ENCODE measurements at regions not wholly inside any gene's neighbourhood (a gene's known extent, or its start where the extent isn't known, plus 50 kb on each side); places are given as distances from the start of the nearest gene placed in this dataset.

DNA sequence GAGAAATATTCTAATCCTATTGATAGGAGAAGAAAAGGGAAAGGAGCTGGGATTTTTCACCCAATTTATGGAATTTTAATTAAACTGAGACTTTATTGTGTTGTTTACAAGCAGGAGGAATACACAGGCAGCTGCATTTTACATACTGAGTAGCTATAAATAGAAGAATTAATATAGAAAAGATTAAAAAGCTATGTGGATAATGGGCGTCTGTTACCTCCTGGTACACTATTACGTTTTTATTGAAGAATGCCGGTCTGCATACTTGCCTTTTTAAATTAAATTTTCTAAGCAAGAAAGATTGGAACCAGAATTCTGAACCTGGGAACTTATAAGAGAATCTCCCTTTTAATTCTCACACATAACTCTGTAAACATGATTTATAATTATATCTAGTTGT is 52.1 kb upstream of the CACHD1 start:
- TF ChIP-seq SIN3A (IDR thresholded peaks at IDR 0.05; ENCODE audit: borderline replicate concordance, insufficient read depth, low read length) = no peak
- TF ChIP-seq, protein P1, sequence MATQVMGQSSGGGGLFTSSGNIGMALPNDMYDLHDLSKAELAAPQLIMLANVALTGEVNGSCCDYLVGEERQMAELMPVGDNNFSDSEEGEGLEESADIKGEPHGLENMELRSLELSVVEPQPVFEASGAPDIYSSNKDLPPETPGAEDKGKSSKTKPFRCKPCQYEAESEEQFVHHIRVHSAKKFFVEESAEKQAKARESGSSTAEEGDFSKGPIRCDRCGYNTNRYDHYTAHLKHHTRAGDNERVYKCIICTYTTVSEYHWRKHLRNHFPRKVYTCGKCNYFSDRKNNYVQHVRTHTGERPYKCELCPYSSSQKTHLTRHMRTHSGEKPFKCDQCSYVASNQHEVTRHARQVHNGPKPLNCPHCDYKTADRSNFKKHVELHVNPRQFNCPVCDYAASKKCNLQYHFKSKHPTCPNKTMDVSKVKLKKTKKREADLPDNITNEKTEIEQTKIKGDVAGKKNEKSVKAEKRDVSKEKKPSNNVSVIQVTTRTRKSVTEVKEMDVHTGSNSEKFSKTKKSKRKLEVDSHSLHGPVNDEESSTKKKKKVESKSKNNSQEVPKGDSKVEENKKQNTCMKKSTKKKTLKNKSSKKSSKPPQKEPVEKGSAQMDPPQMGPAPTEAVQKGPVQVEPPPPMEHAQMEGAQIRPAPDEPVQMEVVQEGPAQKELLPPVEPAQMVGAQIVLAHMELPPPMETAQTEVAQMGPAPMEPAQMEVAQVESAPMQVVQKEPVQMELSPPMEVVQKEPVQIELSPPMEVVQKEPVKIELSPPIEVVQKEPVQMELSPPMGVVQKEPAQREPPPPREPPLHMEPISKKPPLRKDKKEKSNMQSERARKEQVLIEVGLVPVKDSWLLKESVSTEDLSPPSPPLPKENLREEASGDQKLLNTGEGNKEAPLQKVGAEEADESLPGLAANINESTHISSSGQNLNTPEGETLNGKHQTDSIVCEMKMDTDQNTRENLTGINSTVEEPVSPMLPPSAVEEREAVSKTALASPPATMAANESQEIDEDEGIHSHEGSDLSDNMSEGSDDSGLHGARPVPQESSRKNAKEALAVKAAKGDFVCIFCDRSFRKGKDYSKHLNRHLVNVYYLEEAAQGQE (IDR thresholded peaks at IDR 0.05; ENCODE audit: insufficient read depth in 1 of 2, low read depth in 2 of 2, low read length in 2 of 2) = no peak
- no peak for TF ChIP-seq POLR2AphosphoS5 (IDR thresholded peaks at IDR 0.05; ENCODE audit: low read depth, low read length)
- no peak for TF ChIP-seq TAF1 (IDR thresholded peaks at IDR 0.05; ENCODE audit: borderline replicate concordance, insufficient read depth, low read length)
- no peak for TF ChIP-seq FOXP2 (optimal IDR thresholded peaks at IDR 0.05; ENCODE audit: borderline replicate concordance, extremely low read depth, extremely low read length, insufficient read depth)
